GM10266 (cell line): ENCODE measurements at regions not wholly inside any gene's neighbourhood (a gene's known extent, or its start where the extent isn't known, plus 50 kb on each side); places are given as distances from the start of the nearest gene placed in this dataset.

ENCODE experiments used
- DNase-seq: peaks from one replicate; pipeline ENCODE4 v3.0.0; 2012; ENCODE audit errors: extremely low spot score
- CTCF ChIP-seq: IDR thresholded peaks from 2 replicates; pipeline ENCODE4 v1.5.1; 2012; ENCODE audit warnings: mild to moderate bottlenecking, low read depth; ENCODE audit not compliant: control insufficient read depth, insufficient read depth; ENCODE audit errors: missing control alignments

GRCh38 chr5:120874081-120874862 is 410.2 kb downstream of the PRR16 start:
- TF ChIP-seq CTCF, result no peak
- DNase-seq, result no peak

- no peak for DNase-seq
- TF ChIP-seq CTCF, result no peak
Observed at GRCh38 chr5:120882038-120882775, 418.1 kb downstream of the PRR16 start.

- DNase-seq, result no peak
- no peak for TF ChIP-seq CTCF
Observed at GRCh38 chr5:120886351-120886860, 422.3 kb downstream of the PRR16 start.

- no peak for DNase-seq
- no peak for TF ChIP-seq CTCF
Observed at GRCh38 chr5:120895660-120896059, 431.6 kb downstream of the PRR16 start.

- no peak for DNase-seq
- TF ChIP-seq CTCF, result no peak
Observed at GRCh38 chr5:120901199-120901598, 437.1 kb downstream of the PRR16 start.

- TF ChIP-seq CTCF, result no peak
- DNase-seq, result no peak
Observed at GRCh38 chr5:120907953-120908352, 443.9 kb downstream of the PRR16 start.

- no peak for DNase-seq
- TF ChIP-seq CTCF, result no peak
Observed at GRCh38 chr5:120910629-120911028, 446.5 kb downstream of the PRR16 start.
